NCI-H146 (cell line): ENCODE measurements at regions not wholly inside any gene's neighbourhood (a gene's known extent, or its start where the extent isn't known, plus 50 kb on each side); places are given as distances from the start of the nearest gene placed in this dataset.
"Not testable (repeated sequence)": the region's sequence is repeated elsewhere in the genome, so short reads cannot be mapped to it uniquely, and the experiment has no call there.

Source experiments
- DNase-seq: peaks from one replicate; lab custom pipeline; 2025; lab: John Stamatoyannopoulos, UW

DNA sequence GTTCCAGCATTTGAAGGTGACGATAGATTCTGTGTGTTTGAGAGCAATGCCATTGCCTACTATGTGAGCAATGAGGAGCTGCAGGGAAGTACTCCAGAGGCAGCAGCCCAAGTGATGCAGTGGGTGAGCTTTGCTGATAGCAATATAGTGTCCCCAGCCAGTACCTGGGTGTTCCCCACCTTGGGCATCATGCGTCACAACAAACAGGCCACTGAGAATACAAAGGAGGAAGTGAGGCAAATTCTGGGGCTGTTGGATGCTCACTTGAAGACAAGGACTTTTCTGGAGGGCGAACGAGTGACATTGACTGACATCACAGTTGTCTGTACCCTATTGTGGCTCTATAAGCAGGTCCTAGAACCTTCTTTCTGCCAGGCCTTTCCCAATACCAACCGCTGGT, 142.0 kb downstream of the PLS3 start:
- no peak for DNase-seq

- no peak for DNase-seq
These were observed 148.1 kb downstream of the PLS3 start for GRCh38 chrX:115709039-115709438.

GRCh38 chrX:115712484-115712883, 151.5 kb downstream of the PLS3 start:
- no peak for DNase-seq

GRCh38 chrX:115713460-115713859, 152.5 kb downstream of the PLS3 start:
- peak; percentile 54 for DNase-seq

DNA sequence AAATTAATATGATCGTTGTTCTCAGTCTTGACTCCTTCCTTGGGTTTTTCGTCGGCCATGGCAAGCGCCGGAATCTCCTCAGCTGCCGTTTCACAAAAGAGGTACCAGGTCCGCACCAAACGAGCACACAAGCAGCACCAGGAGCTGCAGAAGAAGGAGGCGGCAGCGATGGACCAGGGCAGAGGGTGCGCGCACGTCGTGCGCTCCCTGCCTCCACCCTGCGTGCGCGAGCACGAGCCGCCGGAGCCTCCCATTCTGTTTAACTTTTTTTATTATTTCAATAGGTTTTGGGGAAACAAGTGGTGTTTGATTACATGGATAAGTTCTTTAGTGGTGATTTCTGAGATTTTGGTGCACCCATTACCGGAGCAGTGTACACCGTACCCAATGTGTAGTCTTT, 158.2 kb downstream of the PLS3 start:
- DNase-seq, result peak; percentile 56

DNA sequence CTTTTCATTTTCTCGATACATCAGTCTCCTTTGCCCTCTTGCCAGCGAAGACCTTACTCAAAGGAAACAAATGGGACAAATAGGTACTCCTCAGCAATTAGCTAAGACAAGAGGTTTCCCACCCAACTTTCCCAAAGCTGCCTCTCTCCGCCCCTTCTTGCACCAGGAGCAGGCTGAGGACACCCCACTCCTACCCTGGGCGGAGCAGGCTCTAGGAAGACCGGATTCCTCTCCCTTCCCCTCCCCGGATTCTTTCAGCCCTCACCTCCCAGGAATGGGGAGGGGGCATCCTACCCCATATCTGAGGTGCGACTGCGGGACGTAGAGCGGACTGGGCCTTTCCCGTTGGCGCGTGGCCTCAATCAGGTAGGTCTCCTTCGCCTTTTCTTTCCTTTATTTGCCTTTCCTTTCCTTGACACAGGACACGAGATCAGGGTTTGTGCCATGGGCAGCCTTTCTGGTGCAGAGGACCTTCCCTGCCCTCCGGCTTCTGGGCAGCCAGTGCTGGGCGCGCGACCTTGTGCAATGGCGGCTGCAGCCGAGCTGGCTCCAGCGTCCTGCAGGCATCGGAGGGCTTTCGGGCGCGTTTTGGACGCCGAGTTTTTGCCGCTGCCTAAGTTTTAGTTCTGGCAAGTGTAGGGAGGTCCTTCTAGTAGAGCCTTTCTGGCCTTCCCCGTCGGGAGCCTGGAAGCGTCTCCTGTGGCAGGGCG, 161.9 kb downstream of the PLS3 start:
- not testable (repeated sequence) for DNase-seq

GRCh38 chrX:115725370-115725769, 164.4 kb downstream of the PLS3 start:
- DNase-seq, result not testable (repeated sequence)

DNA sequence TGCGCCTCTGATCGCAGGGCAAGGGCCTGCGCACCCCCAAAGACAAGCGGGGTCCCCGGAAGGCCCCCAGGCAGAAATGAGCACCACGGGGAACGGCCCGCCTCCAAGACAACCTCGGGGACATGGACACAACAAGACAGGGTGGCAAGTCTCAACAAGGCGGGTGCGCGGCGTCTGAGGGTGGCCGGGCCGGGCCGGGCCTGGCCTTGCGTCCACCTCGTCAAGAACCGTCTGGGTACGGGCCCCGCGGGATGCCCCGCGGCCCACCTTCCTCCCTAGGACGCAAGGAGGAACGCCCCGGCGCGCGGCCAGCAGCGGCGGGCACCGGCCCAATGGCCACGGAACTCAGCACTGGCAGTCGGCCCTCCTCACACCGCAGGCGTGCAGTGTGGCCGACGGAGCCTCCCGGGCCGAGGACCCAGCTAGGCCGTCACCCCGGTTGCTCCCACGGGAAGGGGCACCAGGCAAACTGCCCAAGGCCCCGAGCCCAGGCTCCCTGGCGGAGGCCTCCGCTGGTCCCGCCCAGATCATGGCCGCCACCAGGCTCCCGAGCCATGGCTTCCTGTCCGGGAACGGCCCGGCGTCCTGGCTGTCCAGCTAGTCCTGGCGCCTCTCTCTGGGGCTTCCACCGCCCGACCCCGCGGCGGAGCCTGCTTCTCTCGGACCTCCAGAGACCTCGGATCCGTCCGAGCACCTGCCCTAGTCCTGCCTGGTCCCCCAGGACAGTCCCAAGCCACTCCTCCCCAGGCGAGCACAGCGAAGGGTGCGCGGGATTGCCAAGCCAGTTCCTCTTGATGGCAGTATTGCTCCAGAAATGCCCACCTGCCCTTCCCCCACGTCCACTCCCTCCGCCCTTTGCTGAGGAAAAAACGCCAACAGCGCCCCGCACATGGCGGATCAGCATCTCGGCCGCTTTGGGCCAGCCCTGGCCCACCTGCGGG, 167.1 kb downstream of the PLS3 start:
- DNase-seq, result not testable (repeated sequence)

GRCh38 chrX:115732530-115732929, 171.6 kb downstream of the PLS3 start:
- not testable (repeated sequence) for DNase-seq

GRCh38 chrX:115735269-115735668, 174.3 kb downstream of the PLS3 start:
- not testable (repeated sequence) for DNase-seq
